Astrocyte of the spinal cord (primary cell): ENCODE measurements at regions not wholly inside any gene's neighbourhood (a gene's known extent, or its start where the extent isn't known, plus 50 kb on each side); places are given as distances from the start of the nearest gene placed in this dataset.

Experiments used
- DNase-seq: peaks from one replicate; pipeline ENCODE4 v3.0.0; 2011; ENCODE audit warnings: low read depth, low spot score
- H3K4me3 ChIP-seq: 2 replicates; pipeline ENCODE4 v1.5.1; 2011; ENCODE audit warnings: low read depth, mild to moderate bottlenecking, low read length, moderate library complexity
- CTCF ChIP-seq: IDR thresholded peaks from 2 replicates; pipeline ENCODE4 v1.5.1; 2012; ENCODE audit warnings: low read depth, mild to moderate bottlenecking, low read length, inconsistent platforms
- in situ Hi-C: cut with HindIII; loops from 2 replicates; pipeline ENCODE4 v1.10.0; 2017; ENCODE audit warnings: low sequenced_read_pairs

DNA sequence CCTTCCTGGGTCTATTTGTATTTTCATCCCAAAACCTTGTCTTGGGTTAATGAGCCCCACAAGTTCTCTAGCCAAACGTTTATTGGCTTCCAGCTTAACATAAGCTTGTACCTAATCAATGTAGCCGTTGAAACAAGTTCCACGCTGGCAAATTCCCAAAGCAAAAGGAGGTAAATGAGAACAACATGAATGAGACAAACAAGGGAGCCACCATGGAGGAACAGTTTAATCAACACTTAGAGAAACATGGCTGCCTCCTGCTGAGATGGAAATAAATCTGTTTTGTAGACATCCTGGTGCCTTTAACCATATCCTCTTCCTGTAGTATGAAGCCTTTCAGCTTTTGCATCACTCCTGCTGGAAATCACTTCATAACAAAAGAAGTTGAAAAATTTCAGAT, 166.6 kb upstream of the NFIB start:
- DNase-seq = no peak
- in situ Hi-C loops = no loop called here
- TF ChIP-seq CTCF = no peak
- H3K4me3 ChIP-seq = no peak overlapping the region

GRCh38 chr9:14479163-14479560, 165.2 kb upstream of the NFIB start:
- DNase-seq = no peak
- H3K4me3 ChIP-seq = no peak overlapping the region
- in situ Hi-C loops = no loop called here
- no peak for TF ChIP-seq CTCF

GRCh38 chr9:14478175-14479162, 164.5 kb upstream of the NFIB start:
- H3K4me3 ChIP-seq = no peak overlapping the region
- in situ Hi-C loops = no loop called here
- no peak for TF ChIP-seq CTCF
- no peak for DNase-seq

DNA sequence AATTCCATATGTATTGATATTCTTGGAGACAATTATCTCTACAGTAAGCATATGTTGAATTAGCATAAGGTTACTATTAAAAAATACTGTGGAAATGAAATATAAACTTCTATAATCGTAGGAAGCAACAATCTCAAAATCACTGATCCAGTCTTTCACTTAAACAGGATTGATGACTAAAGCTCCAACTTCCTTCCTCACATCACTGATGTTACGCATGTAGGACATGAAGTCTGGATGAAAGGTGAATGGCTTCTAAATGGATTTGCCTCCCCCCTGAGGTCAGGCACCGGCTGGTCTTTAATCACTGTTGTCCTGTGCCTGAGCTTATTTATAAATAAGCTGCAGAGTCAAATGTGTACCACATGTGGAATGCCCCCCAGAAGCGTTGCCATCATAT, 157.1 kb upstream of the NFIB start:
- in situ Hi-C loops = no loop called here
- H3K4me3 ChIP-seq = no peak overlapping the region
- DNase-seq = no peak
- no peak for TF ChIP-seq CTCF

GRCh38 chr9:14467675-14468374, 153.9 kb upstream of the NFIB start:
- no peak for TF ChIP-seq CTCF
- H3K4me3 ChIP-seq = no peak overlapping the region
- no peak for DNase-seq
- in situ Hi-C loops = no loop called here

- in situ Hi-C loops = no loop called here
- DNase-seq = no peak
- no peak overlapping the region for H3K4me3 ChIP-seq
- no peak for TF ChIP-seq CTCF
These were observed 152.9 kb upstream of the NFIB start for GRCh38 chr9:14466828-14467227.
